Psoas muscle (tissue), 7 donors: ENCODE measurements at regions not wholly inside any gene's neighbourhood (a gene's known extent, or its start where the extent isn't known, plus 50 kb on each side); places are given as distances from the start of the nearest gene placed in this dataset.

Source experiments
- ATAC-seq, 4 donors: fragments of 200-7000 bp; cut with Tn5 transposase; one replicate each; pipeline ENCODE4 v1.9.1; 2020; ENCODE audit warnings: moderate library complexity in 3 of 4, mild to moderate bottlenecking in 2 of 4
- DNase-seq, 2 donors: peaks; one replicate each; pipeline ENCODE4 v3.0.0-alpha.2; 2020
- H3K27ac ChIP-seq: fragments of 200-600 bp; one replicate; pipeline ENCODE4 v1.8.0; 2022
- H3K27me3 ChIP-seq, 3 donors: fragments of 200-600 bp in 1 of 3; one replicate each; pipeline versions ENCODE4 v1.6.1 to v1.8.0; 2013 to 2022; ENCODE audit warnings: low read length in 2 of 3, mild to moderate bottlenecking in 2 of 3, moderate library complexity in 1 of 3; ENCODE audit not compliant: insufficient read depth in 3 of 3
- H3K36me3 ChIP-seq, 2 donors: fragments of 200-600 bp in 1 of 2; one replicate each; pipeline versions ENCODE4 v1.6.1 to v1.8.0; 2013 to 2022; ENCODE audit warnings: low read depth in 1 of 2, mild to moderate bottlenecking in 1 of 2, moderate library complexity in 1 of 2; ENCODE audit not compliant: insufficient read depth in 1 of 2
- H3K4me1 ChIP-seq: fragments of 200-600 bp; one replicate; pipeline ENCODE4 v1.8.0; 2022
- H3K4me3 ChIP-seq: fragments of 200-600 bp; one replicate; pipeline ENCODE4 v1.8.0; 2022; ENCODE audit warnings: mild to moderate bottlenecking
- H3K9me3 ChIP-seq: fragments of 200-600 bp; one replicate; pipeline ENCODE4 v1.8.0; 2022
- CTCF ChIP-seq: fragments of 200-600 bp; IDR thresholded peaks from one replicate; pipeline ENCODE4 v1.8.0; 2022; ENCODE audit warnings: antibody characterized with exemption
- WGBS, 3 donors: extraction: QIAGEN DNeasy Blood & Tissue Kit; methylation state at CpG; one replicate each; pipeline versions ENCODE4 v1.1.6 to v1.1.7; 2013; 5-methylcytosine and 5-hydroxymethylcytosine counted together
- intact Hi-C, 2 donors: fragments of 100-400 bp; cut with DNase I; formaldehyde crosslinking; loops; one replicate each; pipeline versions ENCODE4 v1.11.0 to v1.14.2; 2022
- donor health status: healthy with polysubstance abuse.
- donor health status: DM: no; HTN: no; CAD: no; lungs with moderate emphysema.
- donor health status: Bipolar disorder and iron deficiency.
- donor health status: healthy.
- donor health status: DM: yes; HTN: yes; CAD: no.
- donor health status: DM: no; HTN: no; CAD: no.
- donor health status: DM: yes; HTN: yes; CAD: no.

GRCh38 chr4:54165438-54165837, 63.7 kb upstream of the PDGFRA start:
- H3K4me3 ChIP-seq = no peak overlapping the region
- no peak overlapping the region for H3K27ac ChIP-seq
- H3K27me3 ChIP-seq = no peaks in the 10 kb centered on the region
- ATAC-seq = peak in 2 of 4 donors; percentile 46 to 70
- no peak for TF ChIP-seq CTCF
- DNase-seq = no peak
- no peaks in the 10 kb centered on the region for H3K9me3 ChIP-seq
- H3K4me1 ChIP-seq = no peaks in the 10 kb centered on the region
- intact Hi-C loops = no loop called here
- no peaks in the 10 kb centered on the region for H3K36me3 ChIP-seq

- Histone ChIP-seq H3K27ac (no peak overlapping the region), H3K36me3 (no peaks in the 10 kb centered on the region), H3K4me1 (no peaks in the 10 kb centered on the region), H3K9me3 (no peaks in the 10 kb centered on the region), H3K27me3 (no peaks in the 10 kb centered on the region), H3K4me3 (no peak overlapping the region)
- intact Hi-C loops = no loop called here
- no peak for TF ChIP-seq CTCF
- ATAC-seq (no peak), DNase-seq (no peak)
- WGBS, 3 donors = 82 to 89% (median 86%) methylated on average over 3 of the region's 3 CpGs
Measured at GRCh38 chr4:54167508-54167907, 61.6 kb upstream of the PDGFRA start.

DNA sequence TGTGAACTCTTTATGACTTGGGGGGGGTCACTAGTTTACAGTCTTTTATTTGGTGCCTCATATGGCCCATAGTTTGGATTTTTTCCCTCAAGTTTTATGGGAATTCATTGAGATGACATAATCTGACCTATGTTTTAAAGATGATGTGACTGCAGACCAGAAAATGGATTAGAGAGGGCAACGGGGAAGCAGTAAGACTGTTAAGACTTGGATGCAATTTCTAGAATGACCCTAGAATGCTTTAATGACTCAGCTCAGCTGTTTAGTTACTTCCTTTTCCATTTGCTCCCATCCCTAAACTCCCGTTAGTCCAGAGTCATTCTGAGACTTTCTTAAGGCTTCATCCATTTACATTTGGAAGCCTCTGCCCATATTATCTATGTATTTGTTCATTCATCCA, 59.9 kb upstream of the PDGFRA start:
- Histone ChIP-seq H3K27ac (no peak overlapping the region), H3K4me1 (no peaks in the 10 kb centered on the region), H3K27me3 (no peaks in the 10 kb centered on the region), H3K36me3 (no peaks in the 10 kb centered on the region), H3K4me3 (no peak overlapping the region), H3K9me3 (no peaks in the 10 kb centered on the region)
- no peak for TF ChIP-seq CTCF
- intact Hi-C loops = no loop called here
- ATAC-seq = no peak
- 27 to 41% (median 27%) methylated on average over 2 of the region's 2 CpGs for WGBS, 3 donors
- DNase-seq = no peak

- intact Hi-C loops = no loop called here
- no peak for DNase-seq
- ATAC-seq = no peak
- no peak for TF ChIP-seq CTCF
- H3K4me1 ChIP-seq = no peaks in the 10 kb centered on the region
- no peak overlapping the region for H3K27ac ChIP-seq
- H3K27me3 ChIP-seq = no peaks in the 10 kb centered on the region
- H3K4me3 ChIP-seq = no peak overlapping the region
- H3K9me3 ChIP-seq = no peaks in the 10 kb centered on the region
- 76 to 91% (median 86%) methylated on average over 4 of the region's 4 CpGs for WGBS, 3 donors
- H3K36me3 ChIP-seq = no peaks in the 10 kb centered on the region
Measured at GRCh38 chr4:54172156-54172555, 56.9 kb upstream of the PDGFRA start.

- intact Hi-C loops = no loop called here
- DNase-seq (no peak), ATAC-seq (no peak)
- 66 to 78% (median 70%) methylated on average over 4 of the region's 4 CpGs for WGBS, 3 donors
- no peaks in the 10 kb centered on the region for H3K36me3 ChIP-seq
- no peaks in the 10 kb centered on the region for H3K9me3 ChIP-seq
- H3K4me1 ChIP-seq = no peaks in the 10 kb centered on the region
- no peak overlapping the region for H3K4me3 ChIP-seq
- no peak for TF ChIP-seq CTCF
- no peak overlapping the region for H3K27ac ChIP-seq
- no peaks in the 10 kb centered on the region for H3K27me3 ChIP-seq
Measured at GRCh38 chr4:54173281-54173912, 55.7 kb upstream of the PDGFRA start.
